ENCODE measurements at regions not wholly inside any gene's neighbourhood (a gene's known extent, or its start where the extent isn't known, plus 50 kb on each side); places are given as distances from the start of the nearest gene placed in this dataset.

DNA sequence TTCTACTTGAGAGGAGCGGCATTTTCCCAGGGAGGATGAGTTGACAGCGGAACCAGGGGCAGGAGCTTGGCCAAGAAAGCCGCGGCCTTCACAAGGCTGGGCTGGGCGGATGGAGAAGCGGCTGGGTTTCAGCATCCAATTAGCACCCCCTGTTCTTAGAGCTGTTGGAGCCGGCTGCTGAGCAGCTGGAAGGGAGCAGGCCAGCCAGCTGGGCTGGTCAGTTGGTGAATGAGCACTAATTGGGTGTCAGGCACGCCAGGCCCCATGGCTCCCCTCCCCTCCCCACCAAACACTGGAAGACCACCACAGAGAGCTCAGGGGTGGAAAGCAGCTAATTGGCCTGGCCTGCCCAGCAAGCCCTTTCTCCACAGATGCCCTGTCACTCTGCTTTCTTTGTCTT, 245.6 kb downstream of the RRAGC start:
- H3K27ac ChIP-seq: no peak overlapping the region
- WGBS, 4 donors: 80 to 89% (median 85%) methylated on average over 7 to 8 of the region's 8 CpGs
- no peaks in the 10 kb centered on the region for H3K36me3 ChIP-seq (replicated peaks in 1 of 2)
- no peak for TF ChIP-seq POLR2A (IDR thresholded peaks at IDR 0.05)
- TF ChIP-seq, protein P1, sequence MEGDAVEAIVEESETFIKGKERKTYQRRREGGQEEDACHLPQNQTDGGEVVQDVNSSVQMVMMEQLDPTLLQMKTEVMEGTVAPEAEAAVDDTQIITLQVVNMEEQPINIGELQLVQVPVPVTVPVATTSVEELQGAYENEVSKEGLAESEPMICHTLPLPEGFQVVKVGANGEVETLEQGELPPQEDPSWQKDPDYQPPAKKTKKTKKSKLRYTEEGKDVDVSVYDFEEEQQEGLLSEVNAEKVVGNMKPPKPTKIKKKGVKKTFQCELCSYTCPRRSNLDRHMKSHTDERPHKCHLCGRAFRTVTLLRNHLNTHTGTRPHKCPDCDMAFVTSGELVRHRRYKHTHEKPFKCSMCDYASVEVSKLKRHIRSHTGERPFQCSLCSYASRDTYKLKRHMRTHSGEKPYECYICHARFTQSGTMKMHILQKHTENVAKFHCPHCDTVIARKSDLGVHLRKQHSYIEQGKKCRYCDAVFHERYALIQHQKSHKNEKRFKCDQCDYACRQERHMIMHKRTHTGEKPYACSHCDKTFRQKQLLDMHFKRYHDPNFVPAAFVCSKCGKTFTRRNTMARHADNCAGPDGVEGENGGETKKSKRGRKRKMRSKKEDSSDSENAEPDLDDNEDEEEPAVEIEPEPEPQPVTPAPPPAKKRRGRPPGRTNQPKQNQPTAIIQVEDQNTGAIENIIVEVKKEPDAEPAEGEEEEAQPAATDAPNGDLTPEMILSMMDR (IDR thresholded peaks at IDR 0.05): no peak
- no peaks in the 10 kb centered on the region for H3K9me3 ChIP-seq (replicated peaks in 1 of 3)
- H3K27me3 ChIP-seq: no peaks in the 10 kb centered on the region
- H3K4me3 ChIP-seq: no peak overlapping the region
- intact Hi-C loops (cut with DNase I): no loop called here
- H3K4me1 ChIP-seq (replicated peaks in 1 of 2): no peaks in the 10 kb centered on the region
- no peak for DNase-seq

DNA sequence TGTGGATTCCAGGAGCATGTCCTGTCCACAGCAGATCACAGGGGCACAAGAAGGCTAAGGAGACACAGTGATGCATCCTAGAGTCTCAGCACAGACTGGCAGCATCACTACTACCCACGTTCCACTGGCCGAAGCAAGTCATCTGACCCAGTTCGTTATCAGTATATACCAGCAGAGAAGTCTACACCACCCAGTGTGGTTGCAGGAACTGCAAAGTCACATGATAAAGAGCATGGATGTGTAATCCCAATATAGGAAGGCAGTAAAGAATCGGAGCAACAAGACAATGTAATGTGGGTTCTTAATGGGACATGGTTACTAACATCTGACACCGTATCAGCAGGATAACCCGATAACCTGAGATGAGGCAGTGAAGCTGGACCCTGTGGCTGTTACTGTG, 246.6 kb downstream of the RRAGC start:
- intact Hi-C loops (cut with DNase I): no loop called here
- no peak for DNase-seq
- 79 to 96% (median 92%) methylated on average over 6 of the region's 6 CpGs for WGBS, 4 donors
- Histone ChIP-seq H3K4me3 (no peak overlapping the region), H3K27me3 (no peaks in the 10 kb centered on the region), H3K4me1 (replicated peaks in 1 of 2) (no peaks in the 10 kb centered on the region), H3K9me3 (replicated peaks in 1 of 3) (no peaks in the 10 kb centered on the region), H3K36me3 (replicated peaks in 1 of 2) (no peaks in the 10 kb centered on the region), H3K27ac (no peak overlapping the region)
- TF ChIP-seq POLR2A (IDR thresholded peaks at IDR 0.05): no peak
- TF ChIP-seq, protein P1 (IDR thresholded peaks at IDR 0.05): no peak

DNA sequence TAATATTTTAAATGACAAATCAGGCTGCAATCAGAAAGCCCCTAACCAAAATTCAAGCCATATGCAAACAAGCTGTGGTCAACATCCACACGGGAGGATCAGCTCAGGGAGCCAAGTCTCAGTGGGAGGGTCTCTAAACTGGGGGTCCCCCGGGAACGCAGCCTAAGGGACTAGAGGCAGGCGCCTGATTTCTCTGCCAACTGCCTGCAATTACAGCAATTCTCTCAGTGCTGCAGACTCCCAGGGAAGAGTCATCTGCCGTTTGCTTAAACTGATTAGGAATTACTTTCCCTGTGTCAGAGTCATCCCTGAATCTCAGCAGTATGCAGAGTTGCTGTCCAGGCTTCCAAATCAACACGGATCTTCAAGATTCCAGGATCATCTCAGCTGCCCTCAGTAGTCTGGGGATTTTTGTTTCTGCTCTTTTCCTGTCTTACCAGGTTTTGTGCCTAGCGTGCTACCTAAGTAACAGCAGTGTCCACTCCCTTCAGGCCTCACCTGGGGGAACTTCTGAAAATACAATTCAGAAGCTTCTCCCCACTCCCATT, 247.8 kb downstream of the RRAGC start:
- Histone ChIP-seq H3K9me3 (replicated peaks in 1 of 3) (no peaks in the 10 kb centered on the region), H3K36me3 (replicated peaks in 1 of 2) (no peaks in the 10 kb centered on the region), H3K27ac (no peak overlapping the region), H3K4me3 (no peak overlapping the region), H3K27me3 (no peaks in the 10 kb centered on the region), H3K4me1 (replicated peaks in 1 of 2) (no peaks in the 10 kb centered on the region)
- WGBS, 4 donors: 32 to 55% (median 52%) methylated on average over 3 to 7 of the region's 7 CpGs
- no peak for TF ChIP-seq POLR2A (IDR thresholded peaks at IDR 0.05)
- TF ChIP-seq, protein P1 (IDR thresholded peaks at IDR 0.05): no peak
- intact Hi-C loops (cut with DNase I): no loop called here
- no peak for DNase-seq

DNA sequence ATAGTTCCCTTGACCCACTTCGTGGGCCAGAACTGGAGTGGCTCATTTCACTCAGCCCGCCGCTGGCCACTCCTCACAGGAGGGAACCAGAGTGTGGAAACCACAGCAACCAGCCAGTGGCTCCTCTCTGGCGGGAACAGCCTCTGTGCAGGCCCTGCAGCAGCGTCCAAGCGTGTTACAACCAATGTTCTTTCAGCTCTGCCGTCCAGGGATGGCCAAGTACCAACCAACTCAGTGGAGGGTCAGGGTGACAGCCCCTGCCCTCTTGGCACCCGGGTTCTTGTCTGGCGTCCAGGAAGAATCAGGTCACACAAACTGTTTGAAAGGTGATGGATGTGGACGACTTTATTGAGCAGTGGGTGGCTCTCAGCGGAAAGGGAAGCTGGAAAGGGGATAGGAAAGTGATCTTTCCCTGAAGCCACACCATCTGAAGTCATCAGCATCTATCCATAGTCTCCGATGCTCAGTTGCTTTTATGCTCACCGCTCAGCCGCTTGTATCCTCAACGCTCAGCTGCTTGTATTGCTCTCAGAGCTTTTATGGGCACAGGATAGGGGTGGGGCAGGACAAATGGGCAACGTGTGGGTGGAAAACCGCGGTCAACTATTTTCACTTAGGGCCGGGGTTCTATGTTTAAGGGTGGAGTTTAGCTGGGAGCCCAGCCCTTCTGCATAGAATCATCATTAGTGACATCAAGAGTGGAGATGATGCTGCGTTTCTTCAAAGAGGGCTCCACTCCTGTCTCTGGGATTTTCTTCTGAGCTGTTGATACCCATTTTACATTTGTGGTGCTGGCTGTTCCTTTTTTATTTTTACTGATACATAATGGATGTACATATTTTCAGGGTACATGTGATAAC, 250.2 kb downstream of the RRAGC start:
- H3K36me3 ChIP-seq (replicated peaks in 1 of 2): no peaks in the 10 kb centered on the region
- no peak overlapping the region for H3K4me3 ChIP-seq
- H3K4me1 ChIP-seq (replicated peaks in 1 of 2): no peaks in the 10 kb centered on the region
- intact Hi-C loops (cut with DNase I): no loop called here
- no peak for TF ChIP-seq POLR2A (IDR thresholded peaks at IDR 0.05)
- TF ChIP-seq, protein P1 (IDR thresholded peaks at IDR 0.05): no peak
- WGBS, 4 donors: 82 to 88% (median 84%) methylated on average over 19 to 20 of the region's 20 CpGs
- H3K27me3 ChIP-seq: no peaks in the 10 kb centered on the region
- H3K9me3 ChIP-seq (replicated peaks in 1 of 3): no peaks in the 10 kb centered on the region
- H3K27ac ChIP-seq: no peak overlapping the region
- no peak for DNase-seq

Data from adrenal gland (tissue), 9 donors.